VCaP (cell line): ENCODE measurements at regions not wholly inside any gene's neighbourhood (a gene's known extent, or its start where the extent isn't known, plus 50 kb on each side); places are given as distances from the start of the nearest gene placed in this dataset.

Experiments used
- H3K27ac ChIP-seq: fragments of 450-650 bp; 2 replicates; pipeline ENCODE4 v1.5.1; 2017
- CTCF ChIP-seq: fragments of 450-650 bp; conservative IDR thresholded peaks from 2 replicates; pipeline ENCODE4 v1.5.1; 2017; ENCODE audit warnings: mild to moderate bottlenecking, moderate library complexity

- H3K27ac ChIP-seq = no peak overlapping the region
- TF ChIP-seq CTCF = no peak
Observed at GRCh38 chr5:120239086-120239485, 225.0 kb upstream of the PRR16 start.

- no peak for TF ChIP-seq CTCF
Observed at GRCh38 chr5:120240706-120241105, 223.4 kb upstream of the PRR16 start.

GRCh38 chr5:120241400-120241799, 222.7 kb upstream of the PRR16 start:
- TF ChIP-seq CTCF = no peak
- no peak overlapping the region for H3K27ac ChIP-seq

More at GRCh38 chr5:120240706-120241105, 223.4 kb upstream of the PRR16 start:
- H3K27ac ChIP-seq = no peak overlapping the region

- TF ChIP-seq CTCF = no peak
- no peak overlapping the region for H3K27ac ChIP-seq
Observed at GRCh38 chr5:120251898-120252297, 212.2 kb upstream of the PRR16 start.

- no peak for TF ChIP-seq CTCF
- H3K27ac ChIP-seq = no peak overlapping the region
Observed at GRCh38 chr5:120252839-120253238, 211.3 kb upstream of the PRR16 start.

GRCh38 chr5:120254385-120254784, 209.7 kb upstream of the PRR16 start:
- TF ChIP-seq CTCF = no peak
- H3K27ac ChIP-seq = no peak overlapping the region

- no peak overlapping the region for H3K27ac ChIP-seq
- no peak for TF ChIP-seq CTCF
Observed at GRCh38 chr5:120255214-120255613, 208.9 kb upstream of the PRR16 start.

GRCh38 chr5:120256376-120256775, 207.7 kb upstream of the PRR16 start:
- H3K27ac ChIP-seq = no peak overlapping the region
- no peak for TF ChIP-seq CTCF
